ENCODE measurements at regions not wholly inside any gene's neighbourhood (a gene's known extent, or its start where the extent isn't known, plus 50 kb on each side); places are given as distances from the start of the nearest gene placed in this dataset.

DNA sequence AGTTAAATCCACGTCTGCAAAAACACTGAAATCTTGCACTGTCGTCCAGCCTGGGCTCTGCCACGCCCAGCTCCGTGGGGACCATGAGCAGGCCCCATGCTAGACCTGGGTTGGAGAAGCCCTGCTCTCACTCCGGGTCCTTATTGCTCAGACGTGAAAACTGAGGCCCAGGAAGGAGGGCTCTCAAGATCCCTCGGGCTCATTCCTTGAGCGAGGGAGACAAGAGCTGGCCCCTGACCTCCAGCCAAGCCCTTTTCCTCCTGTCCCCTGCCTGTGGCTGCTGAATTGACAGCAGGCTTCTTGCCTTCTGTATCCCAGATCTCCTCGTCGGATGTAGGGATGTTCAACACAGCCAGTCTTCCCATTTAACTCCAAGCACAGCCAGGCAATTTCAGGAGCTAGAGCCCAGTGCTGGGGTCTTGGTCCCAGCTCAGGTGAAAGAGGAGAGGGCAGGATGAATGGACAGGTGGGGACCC, 109.5 kb downstream of the CPZ start:
- H3K4me3 ChIP-seq = no peak overlapping the region
- peak; percentile 43 for DNase-seq (ENCODE audit: low spot score)
- TF ChIP-seq, protein P1, sequence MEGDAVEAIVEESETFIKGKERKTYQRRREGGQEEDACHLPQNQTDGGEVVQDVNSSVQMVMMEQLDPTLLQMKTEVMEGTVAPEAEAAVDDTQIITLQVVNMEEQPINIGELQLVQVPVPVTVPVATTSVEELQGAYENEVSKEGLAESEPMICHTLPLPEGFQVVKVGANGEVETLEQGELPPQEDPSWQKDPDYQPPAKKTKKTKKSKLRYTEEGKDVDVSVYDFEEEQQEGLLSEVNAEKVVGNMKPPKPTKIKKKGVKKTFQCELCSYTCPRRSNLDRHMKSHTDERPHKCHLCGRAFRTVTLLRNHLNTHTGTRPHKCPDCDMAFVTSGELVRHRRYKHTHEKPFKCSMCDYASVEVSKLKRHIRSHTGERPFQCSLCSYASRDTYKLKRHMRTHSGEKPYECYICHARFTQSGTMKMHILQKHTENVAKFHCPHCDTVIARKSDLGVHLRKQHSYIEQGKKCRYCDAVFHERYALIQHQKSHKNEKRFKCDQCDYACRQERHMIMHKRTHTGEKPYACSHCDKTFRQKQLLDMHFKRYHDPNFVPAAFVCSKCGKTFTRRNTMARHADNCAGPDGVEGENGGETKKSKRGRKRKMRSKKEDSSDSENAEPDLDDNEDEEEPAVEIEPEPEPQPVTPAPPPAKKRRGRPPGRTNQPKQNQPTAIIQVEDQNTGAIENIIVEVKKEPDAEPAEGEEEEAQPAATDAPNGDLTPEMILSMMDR (IDR thresholded peaks at IDR 0.05) = no peak
- no peak overlapping the region for H3K27ac ChIP-seq

DNA sequence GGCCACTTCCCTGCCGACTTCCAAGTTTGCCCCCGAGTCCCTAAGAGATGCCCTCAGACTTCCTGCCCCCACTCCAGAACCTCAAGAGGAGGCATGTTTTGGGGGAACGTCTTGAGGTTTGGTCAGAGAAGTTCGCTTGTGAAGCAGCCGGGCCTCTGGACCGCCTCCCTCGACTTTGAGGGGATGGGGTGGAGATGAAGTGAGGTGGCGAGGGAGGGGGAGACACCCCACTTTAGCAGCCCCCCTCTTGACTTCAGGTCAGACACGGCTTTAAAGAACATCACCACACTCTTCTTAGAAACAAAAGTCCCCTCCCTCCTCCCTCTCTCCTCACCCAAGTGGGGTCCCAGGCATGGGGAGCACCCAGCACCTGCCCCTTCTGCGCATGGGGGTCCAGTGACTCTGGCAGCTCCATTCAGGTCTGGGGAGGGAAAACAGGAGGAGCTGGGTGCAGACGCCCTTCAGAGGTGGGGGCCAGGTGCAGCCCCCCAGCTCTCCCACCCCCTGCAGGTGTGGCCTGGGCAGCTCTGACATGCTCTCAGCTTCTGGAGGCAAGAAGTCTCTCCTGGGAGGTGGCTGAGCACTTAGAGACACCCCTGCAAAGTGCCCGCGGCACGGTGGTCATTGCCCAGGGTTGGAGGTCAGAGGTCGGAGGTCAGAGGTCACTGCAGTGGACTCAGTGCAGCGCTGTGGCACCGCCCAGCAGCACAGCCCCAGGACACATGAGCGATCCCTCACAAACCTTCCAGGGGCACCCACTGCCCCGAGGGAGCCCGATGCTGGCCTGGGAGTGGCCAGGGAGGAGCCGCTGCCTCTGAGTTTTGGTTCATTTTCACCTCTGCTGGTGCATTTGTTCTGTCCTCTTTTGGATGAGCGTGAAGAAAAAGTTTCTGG, 108.8 kb downstream of the CPZ start:
- TF ChIP-seq, protein P1 (IDR thresholded peaks at IDR 0.05) = no peak
- no peak overlapping the region for H3K4me3 ChIP-seq
- DNase-seq (ENCODE audit: low spot score) = peak; percentile 60
- H3K27ac ChIP-seq = no peak overlapping the region

DNA sequence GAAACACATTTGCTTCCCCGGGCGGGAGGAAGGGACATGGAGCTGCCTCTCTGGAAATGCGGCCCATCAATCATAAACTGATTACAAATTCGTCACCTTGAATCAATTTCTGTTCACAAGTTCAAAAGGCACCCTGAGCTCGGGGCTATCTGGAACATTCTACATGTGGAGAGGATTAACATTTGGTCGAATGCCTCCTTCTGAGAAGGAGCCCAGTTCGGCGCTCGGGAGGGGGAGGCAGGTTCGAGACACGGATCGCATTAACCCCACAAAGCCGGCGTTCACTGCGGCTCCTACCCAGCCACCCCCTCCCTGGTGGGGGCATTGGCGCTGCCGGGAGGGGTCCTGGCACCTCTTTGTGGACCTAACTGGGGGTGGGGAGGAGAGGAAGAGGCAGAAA, 108.0 kb downstream of the CPZ start:
- Histone ChIP-seq H3K4me3 (peak overlapping the region; percentile 39), H3K27ac (no peak overlapping the region)
- TF ChIP-seq, protein P1 (IDR thresholded peaks at IDR 0.05) = no peak
- DNase-seq (ENCODE audit: low spot score) = peak; percentile 41

DNA sequence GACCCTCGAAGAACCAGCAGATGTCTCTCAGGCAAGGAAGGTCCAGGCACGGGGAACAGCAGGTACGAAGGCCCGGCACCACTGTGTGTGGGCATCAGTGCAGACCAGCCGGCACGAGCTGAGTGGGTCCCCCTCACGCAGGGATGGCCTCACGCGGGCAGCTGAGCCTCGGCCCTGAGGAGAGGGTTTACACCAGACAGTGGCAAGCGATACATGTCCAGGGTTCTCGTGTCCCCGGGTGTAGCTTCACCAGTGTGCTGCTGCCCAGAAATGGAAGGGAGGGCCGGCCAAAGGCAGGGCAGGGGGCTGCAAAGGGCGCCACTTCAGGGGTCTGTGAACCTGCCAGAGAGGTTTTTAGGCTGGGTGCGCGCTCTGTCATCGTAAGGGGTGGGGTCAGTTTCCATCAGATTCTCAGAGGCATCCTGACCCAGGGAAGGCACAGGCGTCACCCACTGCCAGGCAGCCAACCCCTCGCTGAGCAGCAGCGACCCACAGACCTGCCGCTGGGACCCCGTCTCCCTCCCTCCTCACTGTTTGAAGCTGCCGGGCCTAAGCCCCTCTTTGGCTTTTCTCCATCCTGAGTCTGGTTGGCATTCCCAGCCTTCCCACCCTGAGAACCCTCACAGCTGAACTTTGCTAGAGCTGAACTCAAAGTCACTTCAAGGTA, 107.0 kb downstream of the CPZ start:
- no peak overlapping the region for H3K27ac ChIP-seq
- H3K4me3 ChIP-seq = no peak overlapping the region
- DNase-seq (ENCODE audit: low spot score) = peak; percentile 43
- TF ChIP-seq, protein P1 (IDR thresholded peaks at IDR 0.05) = no peak

DNA sequence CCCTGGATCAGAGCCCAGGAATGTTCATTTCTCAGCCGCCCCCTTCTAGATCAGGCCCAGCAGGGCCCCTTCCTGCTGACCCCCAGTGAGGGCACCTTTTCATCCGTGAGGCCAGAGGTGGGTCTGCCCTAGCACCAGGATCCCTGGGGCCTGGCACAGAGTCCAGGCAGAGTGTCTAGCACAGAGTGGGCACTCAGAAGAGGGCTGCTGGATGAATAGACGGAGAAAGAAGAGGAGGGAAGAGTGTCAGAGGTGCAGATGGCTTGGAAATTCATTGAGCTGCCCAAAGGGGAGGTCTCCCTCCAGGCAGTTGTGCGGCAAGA, 106.5 kb downstream of the CPZ start:
- DNase-seq (ENCODE audit: low spot score) = peak; percentile 57
- H3K4me3 ChIP-seq = no peak overlapping the region
- TF ChIP-seq, protein P1 (IDR thresholded peaks at IDR 0.05) = no peak

DNA sequence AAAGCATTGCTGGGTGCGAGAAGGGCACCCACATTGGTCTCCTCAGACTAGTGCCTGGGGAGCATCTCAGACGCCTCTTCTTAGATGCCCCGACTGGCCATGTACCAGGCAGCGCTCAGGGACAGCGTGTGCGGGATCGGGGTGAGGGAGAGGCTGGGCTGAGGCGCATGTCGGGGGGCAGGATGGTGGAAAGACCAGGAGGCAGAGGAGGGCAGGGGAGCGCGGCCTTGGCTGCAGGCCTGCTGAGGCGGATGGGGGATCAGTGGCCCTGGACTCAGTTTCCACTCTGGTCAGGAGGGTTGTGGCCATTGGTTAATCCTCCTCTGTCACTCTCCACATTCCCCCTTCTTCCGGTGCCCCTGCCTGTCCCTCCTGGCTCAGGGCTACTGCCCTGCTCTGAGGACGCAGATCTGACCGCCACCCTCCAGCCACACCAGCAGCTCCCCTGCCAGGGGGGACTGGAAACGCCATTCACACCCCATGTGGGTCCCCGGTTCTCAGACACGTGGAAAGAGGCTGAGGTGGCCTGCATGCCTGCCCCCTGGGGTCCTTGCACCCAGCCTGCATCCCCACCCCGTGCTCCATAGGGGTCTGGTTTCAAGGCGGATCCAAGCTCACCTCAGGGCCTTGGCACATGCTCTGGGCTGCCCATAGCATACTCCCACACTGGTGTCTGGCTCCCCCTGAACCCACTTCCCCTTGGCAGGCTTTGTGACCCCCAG, 105.9 kb downstream of the CPZ start:
- DNase-seq (ENCODE audit: low spot score) = peak; percentile 52

More for the DNA sequence above, 106.5 kb downstream of the CPZ start:
- H3K27ac ChIP-seq = no peak overlapping the region

More for the DNA sequence above, 105.9 kb downstream of the CPZ start:
- no peak overlapping the region for H3K27ac ChIP-seq
- TF ChIP-seq, protein P1 (IDR thresholded peaks at IDR 0.05) = no peak
- H3K4me3 ChIP-seq = no peak overlapping the region

Data from coronary artery (tissue), 2 donors.